Mesodermal cell (in vitro differentiated cells): ENCODE measurements at regions not wholly inside any gene's neighbourhood (a gene's known extent, or its start where the extent isn't known, plus 50 kb on each side); places are given as distances from the start of the nearest gene placed in this dataset.
"Not testable (repeated sequence)": the region's sequence is repeated elsewhere in the genome, so short reads cannot be mapped to it uniquely, and the experiment has no call there.

Experiments
- H3K27ac ChIP-seq: 2 replicates; pipeline ENCODE4 v1.7.0; 2013; ENCODE audit warnings: mild to moderate bottlenecking, low read depth, low read length, moderate library complexity; ENCODE audit not compliant: severe bottlenecking
- H3K36me3 ChIP-seq: 2 replicates; pipeline ENCODE4 v1.7.1; 2013; ENCODE audit warnings: mild to moderate bottlenecking, low read length, moderate library complexity; ENCODE audit not compliant: control insufficient read depth, insufficient read depth
- H3K4me1 ChIP-seq: one replicate; pipeline ENCODE4 v1.7.1; 2013; ENCODE audit warnings: mild to moderate bottlenecking, low read length; ENCODE audit not compliant: insufficient read depth, control insufficient read depth, poor library complexity, severe bottlenecking
- H3K4me3 ChIP-seq: 2 replicates; pipeline ENCODE4 v1.7.0; 2013; ENCODE audit warnings: low read length, control low read depth, mild to moderate bottlenecking; ENCODE audit not compliant: insufficient read depth, poor library complexity, severe bottlenecking; ENCODE audit errors: extremely low read depth
- H3K9me3 ChIP-seq: 2 replicates; pipeline ENCODE4 v1.7.1; 2013; ENCODE audit warnings: mild to moderate bottlenecking, low read length, moderate library complexity; ENCODE audit not compliant: control insufficient read depth
- WGBS, 2 experiments: methylation state at CpG; one replicate each; pipeline ENCODE4 v1.1.5; 2013; ENCODE audit warnings: missing lambda C conversion rate in 2 of 2; ENCODE audit not compliant: insufficient coverage in 2 of 2; 5-methylcytosine and 5-hydroxymethylcytosine counted together

- 85 to 87% methylated on average over 30 to 39 of the region's 39 CpGs for WGBS, 2 experiments
- H3K36me3 ChIP-seq = no peaks in the 10 kb centered on the region
- no peaks in the 10 kb centered on the region for H3K4me1 ChIP-seq
- no peak overlapping the region for H3K27ac ChIP-seq
- H3K4me3 ChIP-seq = no peak overlapping the region
- peaks cover 7% of the 10 kb centered on the region for H3K9me3 ChIP-seq
Observed at GRCh38 chr20:30511322-30512030, 746.0 kb upstream of the DEFB115 start.

GRCh38 chr20:30513050-30513628 is 744.3 kb upstream of the DEFB115 start:
- WGBS, 2 experiments = 71 to 88% methylated on average over 14 to 27 of the region's 38 CpGs
- H3K27ac ChIP-seq = no peak overlapping the region
- H3K4me3 ChIP-seq = no peak overlapping the region
- no peaks in the 10 kb centered on the region for H3K36me3 ChIP-seq
- H3K9me3 ChIP-seq = peaks cover 7% of the 10 kb centered on the region
- no peaks in the 10 kb centered on the region for H3K4me1 ChIP-seq

GRCh38 chr20:30515915-30516314 is 741.5 kb upstream of the DEFB115 start:
- not testable (repeated sequence) for H3K27ac ChIP-seq, H3K4me3 ChIP-seq, H3K9me3 ChIP-seq, H3K36me3 ChIP-seq, H3K4me1 ChIP-seq
- 90% methylated on average over 9 to 12 of the region's 13 CpGs for WGBS, 2 experiments

- 90 to 92% methylated on average over 5 to 8 of the region's 10 CpGs for WGBS, 2 experiments
- H3K4me3 ChIP-seq, H3K4me1 ChIP-seq, H3K9me3 ChIP-seq, H3K27ac ChIP-seq, H3K36me3 ChIP-seq: not testable (repeated sequence)
Observed at GRCh38 chr20:30518906-30519305, 738.6 kb upstream of the DEFB115 start.

- H3K4me1 ChIP-seq, H3K4me3 ChIP-seq, H3K27ac ChIP-seq, H3K9me3 ChIP-seq, H3K36me3 ChIP-seq: not testable (repeated sequence)
- WGBS, 2 experiments = 89 to 90% methylated on average over 7 to 14 of the region's 15 CpGs
Observed at GRCh38 chr20:30521686-30522415, 735.6 kb upstream of the DEFB115 start.

- H3K4me1 ChIP-seq, H3K27ac ChIP-seq, H3K9me3 ChIP-seq, H3K36me3 ChIP-seq, H3K4me3 ChIP-seq: not testable (repeated sequence)
- WGBS, 2 experiments = no CpG with 5 or more reads among the region's 4 CpGs
Observed at GRCh38 chr20:30524155-30524554, 733.3 kb upstream of the DEFB115 start.

GRCh38 chr20:30524761-30525160 is 732.7 kb upstream of the DEFB115 start:
- 40 to 60% methylated on average over 1 of the region's 2 CpGs for WGBS, 2 experiments
- not testable (repeated sequence) for H3K36me3 ChIP-seq

GRCh38 chr20:30533653-30534052 is 723.8 kb upstream of the DEFB115 start:
- not testable (repeated sequence) for H3K9me3 ChIP-seq, H3K4me1 ChIP-seq, H3K27ac ChIP-seq, H3K4me3 ChIP-seq, H3K36me3 ChIP-seq

More at GRCh38 chr20:30524761-30525160, 732.7 kb upstream of the DEFB115 start:
- not testable (repeated sequence) for H3K4me1 ChIP-seq, H3K9me3 ChIP-seq, H3K27ac ChIP-seq, H3K4me3 ChIP-seq

GRCh38 chr20:30537459-30537858 is 720.0 kb upstream of the DEFB115 start:
- H3K27ac ChIP-seq, H3K4me1 ChIP-seq, H3K4me3 ChIP-seq, H3K9me3 ChIP-seq, H3K36me3 ChIP-seq: not testable (repeated sequence)
- 93 to 95% methylated on average over 13 to 17 of the region's 20 CpGs for WGBS, 2 experiments

GRCh38 chr20:30540330-30541069 is 717.0 kb upstream of the DEFB115 start:
- not testable (repeated sequence) for H3K9me3 ChIP-seq, H3K4me3 ChIP-seq, H3K36me3 ChIP-seq, H3K4me1 ChIP-seq, H3K27ac ChIP-seq
- WGBS, 2 experiments = no CpG with 5 or more reads among the region's 4 CpGs
